Left forelimb (tissue), 1 donor: ENCODE measurements at regions not wholly inside any gene's neighbourhood (a gene's known extent, or its start where the extent isn't known, plus 50 kb on each side); places are given as distances from the start of the nearest gene placed in this dataset.

ENCODE experiments used
- DNase-seq: peaks from one replicate; pipeline ENCODE4 v3.0.0-alpha.2; 2018; ENCODE audit warnings: low spot score

DNA sequence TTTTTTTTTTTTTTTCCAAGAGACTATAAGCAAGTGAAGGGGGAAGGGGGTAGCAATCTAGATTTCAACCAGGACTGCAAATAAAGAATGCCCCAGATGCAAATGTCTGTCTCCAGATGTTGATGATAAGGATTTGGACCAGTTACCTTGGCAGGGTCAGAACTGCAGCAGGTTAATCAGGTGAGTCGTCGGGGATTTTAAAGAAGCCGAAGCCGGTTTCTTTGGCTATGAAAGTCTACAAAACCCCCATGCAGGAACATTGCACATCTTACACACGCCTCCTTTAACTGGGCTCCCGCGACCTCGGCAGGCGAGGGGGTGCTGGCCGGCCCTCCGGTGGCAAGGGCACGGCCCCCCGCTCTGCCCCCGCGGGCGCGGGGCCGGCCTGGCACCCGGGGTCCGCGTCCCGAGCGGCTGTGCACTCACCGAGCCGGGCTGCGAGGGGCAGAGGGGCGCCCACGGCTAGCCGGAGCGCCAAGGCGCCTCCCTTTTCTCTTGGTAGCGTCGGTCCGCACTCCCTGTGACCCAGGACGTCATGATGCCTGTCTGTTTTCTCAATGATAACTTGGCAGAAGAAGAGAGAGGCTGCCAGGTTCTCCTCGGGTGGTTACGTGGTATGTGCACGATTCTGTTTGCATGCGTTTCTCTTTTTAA lies 366.3 kb upstream of the ESRRG start:
- DNase-seq, result peak; percentile 75

DNA sequence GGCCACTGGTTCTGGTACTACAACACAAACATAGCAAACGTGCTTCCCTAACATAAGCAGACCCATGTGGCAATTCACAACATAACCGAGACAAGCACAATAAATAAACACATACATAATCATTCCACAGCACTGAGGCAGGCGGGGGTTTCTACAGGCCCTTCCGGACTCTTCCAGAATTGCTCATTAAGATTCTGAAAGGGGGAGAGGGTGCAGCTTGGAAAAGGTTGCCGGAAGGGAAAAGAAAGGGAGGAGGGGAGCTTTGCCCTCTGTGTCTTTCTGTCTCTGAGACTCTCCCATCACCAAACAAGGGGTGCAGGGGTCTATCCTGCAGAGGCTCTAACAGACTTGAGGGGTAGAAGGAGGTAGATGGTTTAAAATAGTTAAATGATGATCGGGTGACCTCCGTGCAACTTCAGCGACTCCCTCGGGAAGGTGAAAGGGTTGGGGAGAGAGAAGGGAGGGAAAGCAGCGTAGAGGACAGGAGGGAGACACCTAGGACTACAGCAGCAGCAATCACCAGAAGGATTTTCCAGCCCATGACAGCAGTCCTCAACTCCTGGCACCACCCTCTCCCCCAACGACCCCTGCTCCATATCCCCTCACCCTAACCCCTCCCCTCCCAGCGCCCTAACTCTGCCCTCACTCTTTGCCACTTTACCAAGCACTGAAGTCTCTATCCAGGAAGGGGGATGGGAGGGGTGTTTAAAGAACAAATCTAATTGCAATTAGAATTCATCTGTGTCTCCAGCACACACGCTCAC lies 365.5 kb upstream of the ESRRG start:
- no peak for DNase-seq

DNA sequence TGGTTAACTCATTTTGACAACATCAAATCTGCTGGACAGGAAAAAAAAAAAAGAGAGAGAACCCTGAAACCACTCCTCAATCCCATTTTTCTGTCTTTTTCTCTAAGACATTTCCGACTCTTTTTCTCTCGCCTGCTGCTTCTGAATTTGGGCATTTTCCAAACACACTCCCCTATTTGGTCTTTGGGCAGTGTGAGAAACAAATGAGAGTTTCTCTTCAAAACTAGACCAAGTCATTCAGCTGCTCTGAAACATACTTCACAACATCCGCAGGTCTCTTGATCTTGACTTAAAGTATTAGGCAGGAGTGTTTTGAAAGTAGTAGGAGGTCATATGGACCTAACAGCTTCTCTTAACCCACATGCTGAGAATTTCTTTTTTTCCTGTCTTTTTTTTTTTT lies 364.8 kb upstream of the ESRRG start:
- DNase-seq, result no peak

DNA sequence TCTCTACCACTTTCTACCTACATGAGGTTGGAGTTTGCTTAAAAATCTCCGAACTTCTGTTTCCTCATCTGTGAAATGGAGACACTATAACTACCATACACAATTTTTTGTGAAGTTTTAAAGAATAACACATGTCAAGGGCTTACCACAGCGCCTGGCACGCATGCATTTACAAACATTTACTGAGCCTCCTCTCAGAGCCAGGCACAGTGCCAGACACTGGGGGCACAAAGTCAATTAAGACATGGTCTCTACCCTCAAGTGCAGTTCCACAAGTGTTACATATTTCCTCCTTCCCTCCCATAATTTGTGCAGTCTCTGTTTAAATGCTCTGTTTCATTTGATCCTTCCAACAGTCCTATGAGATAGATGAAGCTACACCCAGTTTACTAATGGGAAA lies 356.4 kb upstream of the ESRRG start:
- DNase-seq, result no peak

DNA sequence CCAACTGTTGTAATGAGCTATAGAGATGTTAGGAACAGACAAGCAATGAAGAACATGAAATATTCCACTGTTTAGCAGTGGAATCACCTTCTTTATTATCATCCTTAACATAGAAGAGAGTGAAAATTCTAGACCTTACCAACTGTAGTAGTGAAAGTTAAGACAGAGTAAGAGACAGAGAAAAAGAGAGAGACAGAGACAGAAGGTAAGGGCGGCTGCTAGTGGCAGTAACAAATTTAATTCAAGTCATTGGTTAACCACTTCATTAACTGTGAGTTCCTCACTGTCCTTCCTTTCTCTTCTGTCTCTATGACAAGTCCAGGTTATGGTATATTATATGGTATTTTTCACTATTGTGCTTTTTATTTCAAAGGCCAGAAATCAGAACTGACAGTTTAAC lies 355.7 kb upstream of the ESRRG start:
- DNase-seq, result no peak

DNA sequence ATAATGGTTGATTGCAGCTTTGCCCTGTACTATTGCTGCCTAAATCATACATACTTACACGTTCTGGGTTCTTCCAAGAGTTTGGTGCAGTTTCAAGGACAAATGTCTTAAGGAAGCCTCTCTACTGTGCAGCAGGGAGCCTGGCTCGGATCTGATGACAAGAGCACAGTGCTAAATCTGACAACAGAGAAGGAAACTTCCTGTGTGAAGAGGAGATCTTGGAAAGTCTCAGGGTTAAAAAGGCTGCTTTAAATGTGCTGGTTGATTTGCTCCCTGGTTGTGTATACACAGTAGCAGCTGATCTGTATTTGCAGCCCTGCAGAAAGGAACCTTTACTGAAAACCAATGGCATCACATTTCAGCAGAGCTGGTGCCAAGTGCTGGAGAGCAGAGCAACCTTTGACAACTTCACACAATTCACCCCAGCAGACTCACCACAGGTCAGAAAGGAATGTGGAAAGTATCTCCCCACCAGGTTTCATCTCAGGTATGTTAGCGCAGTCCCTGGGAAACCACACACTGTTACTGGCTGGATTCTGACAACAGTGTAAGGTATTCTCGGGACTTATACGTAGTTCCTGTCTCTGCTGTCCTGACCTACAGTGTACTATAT lies 355.0 kb upstream of the ESRRG start:
- DNase-seq, result no peak

DNA sequence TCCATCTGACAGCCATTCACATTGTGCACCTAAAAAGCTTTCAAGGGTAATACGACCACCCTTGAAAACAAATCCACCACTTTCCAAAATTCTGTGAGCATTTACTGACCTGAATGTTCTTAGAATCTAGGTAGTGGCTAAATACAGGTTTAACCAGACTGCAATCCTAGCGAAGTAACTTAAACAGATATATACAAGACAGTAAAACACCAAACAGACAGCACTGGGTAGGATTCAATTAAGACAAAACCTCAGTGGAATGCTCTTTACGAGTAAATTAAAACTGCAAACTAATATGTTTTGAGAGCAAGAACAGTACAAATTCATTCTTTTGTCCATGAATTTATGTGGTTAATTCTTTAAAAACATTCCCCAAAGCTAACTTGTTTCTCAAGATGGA lies 354.2 kb upstream of the ESRRG start:
- DNase-seq, result no peak

DNA sequence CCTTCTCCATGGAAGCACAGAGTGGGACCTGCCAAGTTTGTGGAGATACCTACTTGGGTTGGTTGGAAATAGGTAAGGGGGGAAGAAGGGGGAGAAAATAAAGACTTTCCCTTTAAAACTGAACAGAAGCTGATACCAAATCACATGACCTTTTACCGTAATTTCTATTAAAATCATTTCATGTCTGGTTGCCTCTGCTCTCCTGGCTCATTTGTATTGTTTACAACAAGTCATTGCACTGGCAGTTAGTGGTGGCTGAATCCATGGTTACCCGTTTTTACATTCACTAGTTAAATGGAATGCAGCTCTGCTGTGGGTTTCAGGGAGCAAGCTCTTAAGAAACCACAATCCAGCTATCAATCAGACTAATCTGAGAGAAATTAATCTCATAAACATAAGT lies 353.7 kb upstream of the ESRRG start:
- DNase-seq, result no peak

DNA sequence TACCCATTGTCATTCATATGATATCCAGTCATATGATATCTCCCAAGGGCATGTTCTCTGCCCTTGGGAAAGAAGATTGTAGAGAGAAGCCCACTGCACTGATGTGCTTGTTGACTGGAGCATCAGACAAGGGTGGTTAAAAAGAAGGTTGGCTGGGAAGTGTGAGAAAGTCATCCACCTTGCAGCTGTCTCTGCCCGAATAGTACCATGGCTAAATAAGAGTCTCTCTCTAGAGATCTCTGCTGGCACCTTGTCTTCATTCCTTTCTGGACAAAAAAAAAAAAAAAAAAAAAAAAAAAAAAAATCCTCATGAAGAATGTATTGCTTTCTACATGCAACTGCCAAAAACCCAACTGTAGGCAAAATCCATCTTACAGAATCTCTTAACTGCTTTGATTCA lies 349.7 kb upstream of the ESRRG start:
- DNase-seq, result no peak

DNA sequence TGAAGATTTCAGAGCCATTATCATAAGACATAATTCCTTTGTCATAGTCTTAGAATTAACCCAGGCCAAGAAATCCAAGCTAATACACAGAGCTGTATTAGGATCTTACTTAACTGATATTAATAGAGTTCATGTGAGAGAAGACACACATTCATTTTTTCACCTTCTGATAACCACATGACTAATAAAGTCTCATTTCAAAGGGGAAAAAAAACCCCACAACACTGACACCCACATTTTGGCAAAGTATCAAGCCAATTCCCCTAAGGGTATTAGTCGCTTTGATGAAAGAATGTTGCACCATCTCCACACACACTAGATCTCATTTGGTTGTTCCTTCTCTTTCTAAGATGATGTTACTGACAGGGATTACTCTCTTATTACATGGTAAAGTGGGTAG lies 344.4 kb upstream of the ESRRG start:
- no peak for DNase-seq

DNA sequence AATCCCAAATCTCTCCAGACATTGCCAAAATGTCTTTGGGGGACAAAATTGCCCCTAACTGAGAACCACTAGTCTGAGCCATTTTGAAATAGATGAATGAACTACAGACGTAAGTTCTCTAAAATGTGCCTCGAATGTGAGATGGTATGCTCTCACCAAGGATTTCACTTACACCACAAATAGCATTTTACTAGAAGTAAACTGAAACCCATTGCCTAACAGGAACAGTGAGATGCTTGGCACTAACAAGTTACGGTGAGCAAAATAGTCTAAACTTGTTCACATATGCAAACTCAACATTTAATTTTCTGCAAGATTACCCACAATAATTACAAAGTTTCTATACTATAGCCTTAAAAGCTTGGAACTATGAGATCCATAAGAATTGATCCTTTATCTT lies 343.6 kb upstream of the ESRRG start:
- DNase-seq, result no peak

DNA sequence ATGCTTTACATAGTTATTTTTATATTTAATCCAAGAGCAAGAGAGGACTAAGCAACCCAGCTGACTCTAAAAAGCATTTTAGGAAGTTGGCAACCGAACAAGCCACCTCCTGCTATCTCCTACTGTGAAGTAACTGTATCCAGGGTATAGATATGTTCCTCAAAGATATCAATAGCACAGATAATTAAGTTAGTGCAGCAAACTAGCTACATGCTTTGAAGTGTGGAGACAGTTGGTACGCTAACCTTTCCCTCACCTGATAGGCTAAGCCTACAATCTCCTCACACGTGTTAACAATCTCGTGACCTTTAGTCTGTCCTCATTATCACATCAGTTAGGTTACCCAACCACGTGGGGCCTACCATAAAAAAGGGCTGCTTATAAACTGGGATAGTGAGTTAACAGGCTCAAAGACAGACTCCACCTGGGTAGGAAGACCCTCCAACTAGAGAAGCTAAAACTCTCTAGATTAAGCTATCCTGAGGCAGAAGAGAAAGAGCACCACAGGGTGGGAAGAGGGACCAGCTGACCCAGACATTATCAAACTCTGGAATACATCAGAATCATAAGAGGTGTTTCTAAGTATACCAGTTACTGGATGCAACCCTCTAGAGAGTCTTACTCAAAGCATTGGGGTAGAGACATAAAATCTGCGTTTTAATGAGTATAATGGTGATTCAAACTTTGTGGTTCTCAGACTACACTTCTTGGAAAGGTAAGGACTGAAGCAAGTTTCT lies 340.1 kb upstream of the ESRRG start:
- DNase-seq, result no peak

DNA sequence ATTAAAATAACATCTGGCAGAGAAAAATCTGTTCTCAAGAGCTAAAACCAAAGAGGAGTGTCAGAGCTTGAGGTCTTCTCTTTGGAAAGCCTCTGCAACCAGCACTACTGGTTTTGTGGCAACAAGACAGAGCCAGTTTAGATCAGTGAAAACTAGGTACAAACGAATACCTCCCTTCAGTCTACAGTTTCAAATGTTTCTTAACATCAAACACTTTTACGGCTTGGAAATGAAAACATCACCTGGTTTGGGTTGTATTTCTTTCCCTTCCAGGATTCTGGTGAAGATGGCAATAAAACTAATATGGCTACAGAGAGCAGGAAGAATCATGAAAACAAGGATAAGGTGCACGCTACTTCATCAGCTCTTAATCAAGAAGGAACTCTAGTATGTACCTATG lies 339.4 kb upstream of the ESRRG start:
- DNase-seq, result no peak

DNA sequence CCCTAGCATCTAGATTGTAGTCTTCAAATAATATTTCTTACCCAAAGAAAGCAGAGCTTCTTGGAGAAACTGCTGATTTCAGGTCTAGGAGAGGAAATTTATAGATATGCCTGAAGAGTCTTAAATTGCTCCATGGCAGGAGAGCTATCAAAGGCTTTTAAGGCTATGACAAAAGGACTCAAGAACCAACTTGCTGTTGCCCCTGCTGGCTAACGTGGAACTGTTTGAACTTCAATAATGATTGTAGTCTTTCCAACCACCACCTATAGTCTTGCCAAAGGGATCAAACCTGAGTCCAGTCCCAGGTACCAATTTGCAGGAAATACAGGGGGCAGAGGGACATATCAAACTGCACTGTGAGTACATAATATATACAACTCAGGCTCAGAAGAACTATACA lies 336.2 kb upstream of the ESRRG start:
- DNase-seq, result no peak

DNA sequence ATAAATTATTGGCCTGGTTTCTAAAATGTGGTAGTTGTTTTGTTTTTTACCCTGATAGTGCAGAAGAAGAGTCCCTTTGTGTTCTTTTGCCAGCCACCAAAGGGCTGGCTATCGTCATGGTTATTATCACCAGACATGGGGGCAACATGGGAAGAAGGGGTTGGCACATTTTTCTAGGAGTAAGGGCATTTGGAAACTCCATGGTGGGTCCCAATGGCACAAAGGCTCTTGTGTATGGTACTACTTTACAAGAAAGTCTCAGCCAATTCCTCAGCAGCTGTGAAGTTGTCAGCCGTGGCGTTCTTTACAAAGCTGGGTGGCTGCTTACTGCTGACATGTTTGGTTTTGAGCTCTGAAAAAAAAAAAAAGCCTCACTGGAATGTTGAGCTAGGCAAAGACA lies 330.4 kb upstream of the ESRRG start:
- no peak for DNase-seq

DNA sequence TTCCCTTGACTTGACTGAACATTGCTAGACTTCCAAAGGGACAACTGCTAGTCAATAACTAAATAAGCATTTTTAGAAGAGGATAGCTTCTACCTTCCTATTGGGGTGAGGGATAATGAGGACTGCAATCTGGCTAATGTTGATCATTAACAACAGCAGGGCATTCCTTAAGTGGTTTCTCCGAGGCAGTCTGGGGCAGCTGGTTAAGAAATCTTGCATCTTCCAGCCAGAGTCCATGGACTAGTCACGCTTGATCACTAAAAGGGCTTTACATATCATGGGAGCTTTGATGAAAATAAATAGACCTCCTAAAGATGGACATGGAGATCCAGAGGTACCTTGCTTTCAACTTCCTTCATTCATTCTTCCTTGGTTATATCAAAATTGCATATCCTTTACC lies 329.4 kb upstream of the ESRRG start:
- DNase-seq, result no peak

DNA sequence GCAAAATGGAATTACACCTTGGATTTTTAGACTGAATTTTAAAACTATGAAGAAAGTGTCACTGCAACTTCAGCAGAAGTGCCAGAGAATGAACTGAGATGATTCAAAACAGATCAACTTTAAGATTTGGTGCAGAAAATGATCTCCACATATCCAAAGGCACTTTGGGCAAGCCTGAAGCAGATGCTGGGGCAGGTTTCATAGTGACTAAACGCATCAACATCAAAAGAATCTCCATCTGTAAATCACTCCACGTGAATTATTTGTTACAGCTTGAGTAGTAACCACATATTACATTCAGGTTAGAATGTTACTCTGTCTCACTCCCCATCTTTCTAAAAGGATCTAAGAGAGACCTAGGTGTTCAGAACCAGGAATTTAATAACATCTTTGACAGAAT lies 329.0 kb upstream of the ESRRG start:
- no peak for DNase-seq

DNA sequence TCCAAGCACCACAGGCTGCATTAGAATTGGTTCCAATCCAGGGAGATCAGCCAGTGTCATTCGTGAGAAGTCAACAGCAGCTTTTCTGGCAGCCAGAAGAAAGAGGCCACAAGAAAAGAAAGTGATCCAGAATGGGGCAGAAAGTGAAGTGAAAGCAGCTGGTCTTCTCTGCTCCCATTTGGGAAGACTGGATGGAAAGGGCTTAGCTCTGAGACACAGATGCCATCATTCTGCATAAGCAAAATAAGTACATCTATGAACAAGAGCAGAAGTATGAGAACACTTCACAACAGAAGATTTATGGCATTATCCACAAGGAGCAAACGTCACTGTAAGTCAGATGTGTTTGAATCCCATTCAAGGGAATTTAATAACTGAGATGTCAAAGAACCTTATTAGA lies 326.5 kb upstream of the ESRRG start:
- no peak for DNase-seq

DNA sequence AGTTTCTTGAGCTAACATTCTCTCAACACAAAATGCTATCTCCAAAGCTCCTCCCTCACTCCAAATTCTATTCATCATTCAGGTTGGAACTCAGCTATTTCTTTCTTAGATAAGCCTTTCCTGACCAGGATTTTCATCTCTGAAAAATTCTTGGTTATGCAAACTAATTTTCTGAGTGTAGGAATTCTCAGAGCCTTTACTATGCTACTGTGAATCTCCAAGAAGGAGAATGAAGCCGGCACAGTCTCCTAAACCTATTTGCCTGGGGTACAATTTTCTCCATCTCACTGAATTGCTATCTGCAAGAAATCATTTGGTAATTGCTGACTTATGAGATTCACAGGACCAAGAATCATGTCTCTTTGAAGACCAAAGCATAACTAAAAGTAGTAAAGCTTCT lies 325.9 kb upstream of the ESRRG start:
- no peak for DNase-seq

DNA sequence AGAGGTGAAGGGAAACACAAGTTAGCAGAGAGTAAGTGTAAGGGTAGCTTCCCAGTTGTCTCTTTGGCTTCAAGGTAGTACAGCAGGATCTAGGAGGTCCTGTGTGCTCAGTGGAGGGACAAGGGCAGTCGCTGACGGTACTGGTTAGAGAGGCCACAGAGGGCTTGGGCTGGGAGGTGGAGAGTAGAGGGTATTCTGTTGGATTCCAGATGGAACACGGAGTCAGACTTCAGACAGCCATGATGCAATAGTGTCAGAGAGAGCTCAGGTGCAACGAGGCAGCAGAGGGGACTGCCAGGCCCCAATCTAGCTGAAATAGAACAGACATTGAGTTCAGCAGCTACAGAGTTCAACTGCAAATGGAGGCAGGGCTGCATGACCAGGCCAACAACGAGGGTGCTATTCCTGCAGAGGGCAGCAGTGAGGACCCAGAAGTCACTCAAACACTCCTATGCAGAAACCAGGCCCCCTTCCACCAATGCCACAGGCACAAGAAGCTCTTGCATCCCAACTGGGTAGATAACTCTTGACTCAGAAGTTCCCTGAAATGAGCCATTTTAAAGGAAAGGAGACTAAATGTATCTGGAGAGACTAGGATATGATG lies 325.0 kb upstream of the ESRRG start:
- DNase-seq, result no peak

DNA sequence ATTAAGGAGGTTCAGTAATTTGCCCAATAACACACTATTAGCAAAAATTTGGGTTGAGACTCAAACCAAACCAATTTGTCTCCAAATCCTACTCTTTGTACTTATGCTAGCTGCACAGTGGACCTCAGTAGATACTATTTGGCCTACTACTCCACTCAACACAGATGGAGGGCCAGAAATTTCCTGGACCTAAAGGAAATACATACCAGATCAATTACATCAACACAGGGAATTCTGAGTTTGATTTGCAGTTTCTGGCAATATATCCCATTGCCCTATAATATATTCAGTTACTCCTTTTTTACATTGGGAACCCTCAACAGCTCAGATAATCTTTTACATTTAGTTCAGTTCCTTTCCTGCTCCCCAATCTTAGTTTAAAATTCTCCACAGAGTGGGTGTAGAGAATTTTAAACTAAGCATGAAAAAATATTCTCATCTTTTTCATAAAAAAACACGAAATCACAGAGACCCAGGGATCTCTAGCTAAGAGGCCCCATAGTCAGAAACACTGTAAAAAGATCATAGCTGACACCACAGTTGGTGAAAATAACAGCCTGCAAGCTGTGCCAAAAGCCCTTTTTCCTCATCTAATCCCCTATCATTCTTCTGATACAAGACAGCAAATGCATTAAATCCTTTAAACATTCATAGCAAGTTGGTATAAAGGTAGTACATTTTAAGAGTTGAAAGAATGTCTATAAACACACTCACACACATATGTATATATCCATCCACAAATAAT lies 317.7 kb upstream of the ESRRG start:
- no peak for DNase-seq

DNA sequence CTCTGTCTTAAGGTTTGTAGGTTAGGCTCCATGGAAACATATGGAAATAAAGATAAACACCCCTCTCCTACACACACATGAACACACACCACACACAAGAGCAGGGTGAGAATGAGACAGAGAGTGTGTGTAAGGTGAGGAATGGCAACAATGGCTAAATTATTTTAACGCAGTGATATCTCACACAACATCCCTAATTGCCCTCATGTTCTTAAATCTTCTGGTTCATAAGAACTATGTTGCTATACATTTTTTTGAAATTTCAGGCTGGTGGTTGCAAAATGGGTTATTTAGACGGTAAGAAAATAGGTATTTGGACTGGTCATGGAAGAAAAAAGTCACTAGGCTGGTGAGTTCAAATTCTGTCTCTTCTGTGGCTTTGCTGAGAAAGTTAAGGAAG lies 316.7 kb upstream of the ESRRG start:
- no peak for DNase-seq
